ENCODE measurements at regions not wholly inside any gene's neighbourhood (a gene's known extent, or its start where the extent isn't known, plus 50 kb on each side); places are given as distances from the start of the nearest gene placed in this dataset.

DNA sequence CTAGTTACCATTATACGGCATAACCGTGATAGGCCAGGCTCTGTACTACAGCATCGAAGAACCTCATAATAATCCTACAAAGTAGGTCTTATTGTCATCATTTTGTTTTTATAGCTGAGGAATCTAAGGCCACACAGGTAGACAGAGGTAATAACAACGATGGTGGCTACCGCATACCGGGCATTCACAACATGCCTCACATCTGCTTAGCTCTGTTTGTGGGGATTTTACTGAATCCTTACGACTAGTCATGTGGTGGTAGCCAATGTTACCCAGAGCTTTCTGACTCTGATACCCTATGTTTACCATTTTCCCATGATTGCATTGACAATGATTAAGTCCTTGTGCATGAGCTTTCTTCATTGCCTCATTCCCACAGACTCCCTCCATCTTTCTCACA lies 269.4 kb downstream of the TCF7L2 start:
- intact Hi-C loops (cut with DNase I): no loop called here
- DNase-seq: no peak
- no peak overlapping the region for H3K27ac ChIP-seq (ENCODE audit: low read length)
- H3K4me1 ChIP-seq (ENCODE audit: control insufficient read depth, insufficient read depth, low read length): no peaks in the 10 kb centered on the region
- WGBS: 95% methylated on average over 7 of the region's 7 CpGs
- no peaks in the 10 kb centered on the region for H3K27me3 ChIP-seq (ENCODE audit: control insufficient read depth, insufficient read depth)
- no peak for ATAC-seq
- no peaks in the 10 kb centered on the region for H3K9me3 ChIP-seq (ENCODE audit: control insufficient read depth, low read length)
- no peak overlapping the region for H3K4me3 ChIP-seq (ENCODE audit: low read length)

DNA sequence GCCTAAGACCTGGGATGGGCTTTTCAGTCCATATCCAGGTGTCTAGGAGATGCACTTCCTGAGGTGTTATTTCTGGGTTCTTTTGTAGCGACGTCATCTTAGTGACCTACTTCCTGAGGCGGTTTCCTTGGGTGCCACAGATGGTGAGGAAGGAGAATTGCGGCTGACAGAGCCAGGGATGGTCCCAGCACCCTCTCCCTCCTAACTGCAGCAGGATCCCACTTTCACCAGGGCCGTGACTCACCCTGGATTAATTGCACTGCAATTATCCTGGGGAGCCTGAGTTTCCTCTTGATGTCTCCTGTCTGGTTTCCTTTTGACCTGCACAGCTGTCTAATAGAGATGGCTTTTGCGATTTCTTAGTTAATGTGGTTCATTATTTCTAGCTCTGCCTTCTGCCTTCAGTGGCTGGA lies 271.7 kb downstream of the TCF7L2 start:
- H3K27me3 ChIP-seq (ENCODE audit: control insufficient read depth, insufficient read depth): no peaks in the 10 kb centered on the region
- no peak for DNase-seq
- 54% methylated on average over 6 of the region's 6 CpGs for WGBS
- no peaks in the 10 kb centered on the region for H3K9me3 ChIP-seq (ENCODE audit: control insufficient read depth, low read length)
- ATAC-seq: no peak
- intact Hi-C loops (cut with DNase I): no loop called here
- no peak overlapping the region for H3K27ac ChIP-seq (ENCODE audit: low read length)
- no peak overlapping the region for H3K4me3 ChIP-seq (ENCODE audit: low read length)
- no peaks in the 10 kb centered on the region for H3K4me1 ChIP-seq (ENCODE audit: control insufficient read depth, insufficient read depth, low read length)

DNA sequence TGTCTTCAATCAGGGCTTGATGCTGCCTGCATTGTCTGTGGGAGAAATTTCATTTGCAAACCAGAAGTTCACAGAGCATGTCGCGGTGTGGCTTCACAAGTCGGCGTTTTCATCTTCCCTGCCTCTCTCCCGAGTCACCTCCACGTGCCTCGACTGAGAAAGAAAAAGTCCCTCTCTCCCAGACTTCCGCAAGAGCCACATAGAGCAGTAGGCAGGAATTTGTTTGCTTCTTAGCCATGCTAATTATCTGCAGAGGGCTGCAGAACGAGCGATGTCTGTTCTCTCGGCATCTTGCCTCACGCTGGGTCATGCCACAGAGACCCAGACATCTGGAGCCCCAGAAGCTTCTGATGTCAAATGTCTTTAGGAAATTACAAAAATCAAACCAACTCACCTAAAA lies 272.2 kb downstream of the TCF7L2 start:
- no peaks in the 10 kb centered on the region for H3K4me1 ChIP-seq (ENCODE audit: control insufficient read depth, insufficient read depth, low read length)
- H3K27me3 ChIP-seq (ENCODE audit: control insufficient read depth, insufficient read depth): no peaks in the 10 kb centered on the region
- H3K27ac ChIP-seq (ENCODE audit: low read length): no peak overlapping the region
- no peak for DNase-seq
- WGBS: 71% methylated on average over 12 of the region's 12 CpGs
- no peak for ATAC-seq
- no peak overlapping the region for H3K4me3 ChIP-seq (ENCODE audit: low read length)
- intact Hi-C loops (cut with DNase I): no loop called here
- no peaks in the 10 kb centered on the region for H3K9me3 ChIP-seq (ENCODE audit: control insufficient read depth, low read length)

DNA sequence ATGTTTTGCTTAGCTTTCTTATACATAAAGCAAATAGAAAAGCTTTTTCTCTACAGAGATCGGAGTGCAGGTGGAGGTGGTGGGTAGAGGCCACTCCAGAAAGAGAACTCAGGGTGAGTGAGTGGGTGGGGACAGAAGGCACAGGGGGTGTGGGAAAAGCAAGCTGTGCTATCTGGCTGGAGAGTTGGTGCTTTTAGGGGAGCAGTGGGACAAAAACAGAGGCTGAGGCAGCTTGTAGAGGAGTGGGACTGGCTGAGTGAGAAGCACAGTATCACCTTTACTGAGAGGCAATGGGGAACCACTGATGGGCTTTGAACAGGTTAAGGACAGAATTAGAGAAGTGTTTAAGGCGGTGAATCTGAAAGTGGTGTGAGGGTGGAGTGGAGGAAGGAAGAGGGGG lies 275.3 kb downstream of the TCF7L2 start:
- intact Hi-C loops (cut with DNase I): no loop called here

DNA sequence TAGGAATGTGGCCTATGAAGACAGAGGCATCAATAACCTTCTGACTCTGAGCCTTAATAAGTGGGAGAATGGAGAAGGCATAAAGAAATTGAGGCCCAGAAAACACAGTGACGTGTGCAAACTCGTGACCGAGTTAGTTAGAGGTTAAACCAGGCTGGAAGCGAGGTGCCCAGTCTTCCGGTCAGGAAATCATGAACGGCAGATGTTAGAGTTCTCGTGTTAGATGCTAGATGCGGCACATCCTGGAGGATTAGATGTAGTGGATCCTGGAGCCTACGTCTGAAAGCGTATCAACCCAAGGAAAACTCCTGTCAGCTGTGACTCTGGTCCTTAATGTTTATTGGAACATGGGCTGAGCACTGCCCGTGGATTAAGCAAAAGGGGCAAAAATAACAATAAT lies 275.9 kb downstream of the TCF7L2 start:
- DNase-seq (no peak), ATAC-seq (no peak)
- intact Hi-C loops (cut with DNase I): no loop called here
- no peaks in the 10 kb centered on the region for H3K4me1 ChIP-seq (ENCODE audit: control insufficient read depth, insufficient read depth, low read length)
- no peak overlapping the region for H3K4me3 ChIP-seq (ENCODE audit: low read length)
- no peak overlapping the region for H3K27ac ChIP-seq (ENCODE audit: low read length)
- H3K27me3 ChIP-seq (ENCODE audit: control insufficient read depth, insufficient read depth): no peaks in the 10 kb centered on the region
- 91% methylated on average over 11 of the region's 11 CpGs for WGBS
- no peaks in the 10 kb centered on the region for H3K9me3 ChIP-seq (ENCODE audit: control insufficient read depth, low read length)

More for the DNA sequence above, 275.3 kb downstream of the TCF7L2 start:
- Histone ChIP-seq H3K27me3 (ENCODE audit: control insufficient read depth, insufficient read depth) (no peaks in the 10 kb centered on the region), H3K9me3 (ENCODE audit: control insufficient read depth, low read length) (no peaks in the 10 kb centered on the region), H3K27ac (ENCODE audit: low read length) (no peak overlapping the region), H3K4me1 (ENCODE audit: control insufficient read depth, insufficient read depth, low read length) (no peaks in the 10 kb centered on the region), H3K4me3 (ENCODE audit: low read length) (no peak overlapping the region)
- DNase-seq: no peak
- ATAC-seq: no peak
- WGBS: 74% methylated on average over 2 of the region's 2 CpGs

DNA sequence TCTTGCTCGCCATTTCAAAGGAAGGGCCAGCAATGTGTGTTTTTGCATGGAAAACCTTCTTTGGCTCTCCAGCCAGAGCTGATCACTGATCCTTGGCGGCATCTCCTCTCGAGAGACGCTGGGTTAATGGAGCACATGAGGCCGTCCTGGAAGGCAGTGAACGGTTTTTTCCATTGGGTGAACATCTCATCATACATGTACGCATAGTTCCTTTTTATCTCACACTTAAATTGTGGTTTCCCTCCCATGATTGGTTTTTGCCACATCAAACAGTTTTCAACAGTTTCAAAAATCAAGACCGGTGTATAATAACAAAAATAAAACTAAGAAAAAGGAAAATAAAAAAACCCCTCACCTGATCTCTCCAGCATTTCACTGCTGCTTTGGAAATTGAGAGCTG lies 276.4 kb downstream of the TCF7L2 start:
- H3K9me3 ChIP-seq (ENCODE audit: control insufficient read depth, low read length): no peaks in the 10 kb centered on the region
- H3K27ac ChIP-seq (ENCODE audit: low read length): no peak overlapping the region
- intact Hi-C loops (cut with DNase I): no loop called here
- H3K4me1 ChIP-seq (ENCODE audit: control insufficient read depth, insufficient read depth, low read length): no peaks in the 10 kb centered on the region
- no peaks in the 10 kb centered on the region for H3K27me3 ChIP-seq (ENCODE audit: control insufficient read depth, insufficient read depth)
- 69% methylated on average over 8 of the region's 8 CpGs for WGBS
- ATAC-seq (peak; percentile 32 to 72), DNase-seq (peak in 2 of 3 donors; percentile 19 to 63)
- H3K4me3 ChIP-seq (ENCODE audit: low read length): no peak overlapping the region

DNA sequence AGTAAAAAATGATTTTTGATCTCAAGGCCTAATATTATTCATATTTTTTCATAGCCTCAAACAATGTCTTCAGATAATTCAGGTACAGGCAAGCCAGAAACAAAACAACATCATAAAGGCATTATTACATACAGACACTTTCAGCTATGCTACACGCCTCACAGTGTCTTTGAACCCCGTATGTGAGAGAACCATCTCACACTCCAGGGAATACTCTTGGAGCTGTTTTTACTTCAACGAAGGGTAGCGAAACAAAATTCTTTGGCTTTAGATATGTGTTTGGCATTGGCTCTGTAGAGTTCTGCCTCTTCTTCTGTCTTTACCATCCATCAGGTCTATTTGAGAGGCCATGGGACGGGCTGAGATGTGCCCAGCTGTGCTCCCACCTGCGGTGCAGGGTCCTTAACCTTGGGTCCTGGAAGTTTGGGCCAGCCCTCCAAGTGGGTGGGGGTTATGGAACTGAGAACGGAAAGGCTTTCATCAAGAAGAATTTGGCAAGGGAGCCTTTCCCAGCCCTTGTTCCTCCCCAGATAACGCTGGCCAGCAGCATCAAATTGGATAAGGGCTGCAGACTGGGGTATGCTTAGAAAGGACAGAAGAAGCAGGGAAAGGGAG lies 276.9 kb downstream of the TCF7L2 start:
- peak in 2 of 3 donors; percentile 16 to 57 for DNase-seq
- Histone ChIP-seq H3K4me1 (ENCODE audit: control insufficient read depth, insufficient read depth, low read length) (no peaks in the 10 kb centered on the region), H3K9me3 (ENCODE audit: control insufficient read depth, low read length) (no peaks in the 10 kb centered on the region), H3K27ac (ENCODE audit: low read length) (no peak overlapping the region), H3K4me3 (ENCODE audit: low read length) (no peak overlapping the region), H3K27me3 (ENCODE audit: control insufficient read depth, insufficient read depth) (no peaks in the 10 kb centered on the region)
- intact Hi-C loops (cut with DNase I): no loop called here
- 59% methylated on average over 8 of the region's 8 CpGs for WGBS
- ATAC-seq: peak; percentile 49 to 72

DNA sequence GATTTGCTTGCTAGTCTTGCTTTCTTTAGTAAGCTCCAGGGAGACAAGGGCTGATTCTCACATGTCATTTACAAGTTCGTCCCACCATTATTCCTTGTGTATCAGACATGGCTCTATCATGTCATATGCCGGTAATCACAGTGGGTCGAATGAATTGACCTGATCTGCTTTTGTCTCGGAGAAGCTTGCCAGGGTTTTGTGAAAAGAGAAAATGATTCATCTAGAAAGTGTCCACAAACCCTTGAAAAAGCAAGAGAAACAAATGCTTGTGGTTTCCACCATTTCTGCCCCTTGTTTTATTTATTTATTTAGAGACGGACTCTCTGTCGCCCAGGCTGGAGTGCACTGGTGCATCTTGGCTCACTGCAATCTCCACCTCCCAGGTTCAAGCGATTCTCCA lies 278.5 kb downstream of the TCF7L2 start:
- intact Hi-C loops (cut with DNase I): no loop called here
- no peak for ATAC-seq
- Histone ChIP-seq H3K27me3 (ENCODE audit: control insufficient read depth, insufficient read depth) (no peaks in the 10 kb centered on the region), H3K9me3 (ENCODE audit: control insufficient read depth, low read length) (no peaks in the 10 kb centered on the region), H3K27ac (ENCODE audit: low read length) (no peak overlapping the region), H3K4me3 (ENCODE audit: low read length) (no peak overlapping the region), H3K4me1 (ENCODE audit: control insufficient read depth, insufficient read depth, low read length) (no peaks in the 10 kb centered on the region)
- no peak for DNase-seq
- 84% methylated on average over 7 of the region's 7 CpGs for WGBS

DNA sequence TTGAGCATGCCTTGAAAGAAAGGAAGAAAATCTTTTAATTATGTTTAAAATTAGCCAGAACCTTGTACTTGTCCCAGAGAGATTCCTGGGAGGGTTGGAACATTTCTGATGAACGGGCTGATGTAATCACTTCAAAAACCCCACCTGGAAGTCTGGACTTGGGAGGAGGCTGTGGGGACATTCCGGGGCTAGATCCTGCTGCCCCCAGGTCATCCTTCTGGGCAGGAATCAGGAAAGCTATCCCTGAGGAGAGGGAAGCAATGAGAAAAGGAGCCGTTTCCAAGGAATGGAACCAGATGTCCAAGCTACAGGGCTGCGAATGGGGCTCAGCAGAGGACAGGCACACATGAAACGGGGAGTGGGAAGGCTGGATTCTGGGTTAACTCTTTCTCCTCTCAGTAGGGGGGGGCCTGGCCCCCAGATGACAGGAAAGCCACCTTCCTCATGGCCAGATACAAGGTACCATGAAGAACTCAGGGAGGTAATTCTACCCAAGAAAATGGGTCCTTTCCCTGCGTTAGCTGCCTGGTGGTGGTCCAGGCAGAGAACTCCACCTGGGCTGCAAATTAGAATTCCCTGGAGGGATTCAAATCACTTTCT lies 280.1 kb downstream of the TCF7L2 start:
- Histone ChIP-seq H3K27me3 (ENCODE audit: control insufficient read depth, insufficient read depth) (no peaks in the 10 kb centered on the region), H3K4me3 (ENCODE audit: low read length) (no peak overlapping the region), H3K4me1 (ENCODE audit: control insufficient read depth, insufficient read depth, low read length) (no peaks in the 10 kb centered on the region), H3K27ac (ENCODE audit: low read length) (no peak overlapping the region), H3K9me3 (ENCODE audit: control insufficient read depth, low read length) (no peaks in the 10 kb centered on the region)
- intact Hi-C loops (cut with DNase I): no loop called here
- 47% methylated on average over 6 of the region's 6 CpGs for WGBS
- DNase-seq: no peak
- no peak for ATAC-seq

DNA sequence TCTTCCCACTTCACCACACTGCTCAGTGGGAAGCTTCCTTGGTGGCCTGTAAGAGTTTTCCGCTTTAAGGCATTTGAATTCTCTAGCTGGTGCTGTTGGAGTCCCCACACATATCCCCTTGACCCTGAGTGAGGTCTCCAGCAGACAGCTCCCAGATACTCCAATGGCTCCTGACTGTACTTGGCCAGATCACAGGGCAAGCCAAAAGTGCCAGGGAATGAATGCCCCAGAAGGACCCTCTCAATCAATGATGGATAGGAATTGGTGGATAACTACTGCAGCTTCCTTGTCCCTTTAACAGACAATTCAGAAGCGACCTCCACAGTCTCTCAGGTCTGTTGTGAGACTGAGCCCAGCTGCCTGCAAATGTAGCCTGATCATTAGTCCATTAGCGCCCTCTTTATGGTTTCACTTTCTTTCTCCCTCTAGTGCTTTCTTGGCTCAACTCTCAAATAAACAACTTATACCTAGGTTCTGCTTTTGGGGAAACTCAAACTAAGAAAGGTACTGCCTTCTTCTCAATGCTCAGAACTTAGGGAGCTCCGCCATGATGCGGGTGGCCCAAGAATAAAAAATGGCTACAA lies 283.0 kb downstream of the TCF7L2 start:
- H3K4me1 ChIP-seq (ENCODE audit: control insufficient read depth, insufficient read depth, low read length): no peaks in the 10 kb centered on the region
- H3K27me3 ChIP-seq (ENCODE audit: control insufficient read depth, insufficient read depth): no peaks in the 10 kb centered on the region
- intact Hi-C loops (cut with DNase I): no loop called here
- ATAC-seq (no peak), DNase-seq (no peak)
- no peaks in the 10 kb centered on the region for H3K9me3 ChIP-seq (ENCODE audit: control insufficient read depth, low read length)
- no peak overlapping the region for H3K27ac ChIP-seq (ENCODE audit: low read length)
- WGBS: 86% methylated on average over 5 of the region's 5 CpGs
- no peak overlapping the region for H3K4me3 ChIP-seq (ENCODE audit: low read length)

DNA sequence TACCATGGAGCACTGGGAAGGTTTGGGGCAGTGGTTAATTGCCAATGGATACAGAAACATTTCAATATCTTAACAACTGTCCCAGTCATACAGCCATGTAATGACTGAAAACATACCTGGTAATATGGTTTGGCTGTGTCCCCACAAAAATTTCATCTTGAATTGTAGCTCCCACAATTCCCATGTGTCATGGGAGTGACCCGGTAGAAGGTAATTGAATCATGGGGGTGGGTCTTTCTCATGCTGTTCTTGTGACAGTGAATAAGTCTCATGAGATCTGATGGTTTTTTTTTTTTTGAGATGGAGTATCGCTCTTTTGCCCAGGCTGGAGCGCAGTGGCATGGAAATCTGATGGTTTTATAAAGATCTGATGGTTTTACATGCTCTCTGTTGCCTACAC lies 284.4 kb downstream of the TCF7L2 start:
- ATAC-seq (no peak), DNase-seq (no peak)
- 96% methylated on average over 3 of the region's 3 CpGs for WGBS
- Histone ChIP-seq H3K27me3 (ENCODE audit: control insufficient read depth, insufficient read depth) (no peaks in the 10 kb centered on the region), H3K4me1 (ENCODE audit: control insufficient read depth, insufficient read depth, low read length) (no peaks in the 10 kb centered on the region), H3K27ac (ENCODE audit: low read length) (no peak overlapping the region), H3K9me3 (ENCODE audit: control insufficient read depth, low read length) (no peaks in the 10 kb centered on the region), H3K4me3 (ENCODE audit: low read length) (no peak overlapping the region)
- intact Hi-C loops (cut with DNase I): no loop called here

All from right cardiac atrium (tissue), 5 donors.